Mesenchymal stem cell (in vitro differentiated cells and primary cell): ENCODE measurements at regions not wholly inside any gene's neighbourhood (a gene's known extent, or its start where the extent isn't known, plus 50 kb on each side); places are given as distances from the start of the nearest gene placed in this dataset.

Source experiments
- DNase-seq: peaks from one replicate; pipeline ENCODE4 v3.0.0-alpha.2; 2013
- H2AFZ ChIP-seq: one replicate; pipeline ENCODE4 v1.6.1; 2013; ENCODE audit warnings: low read depth, mild to moderate bottlenecking, control low read depth, inconsistent platforms, low read length, moderate library complexity
- H2AK5ac ChIP-seq: 2 replicates; pipeline ENCODE4 v1.6.1; 2013; ENCODE audit warnings: low read length, moderate library complexity, mild to moderate bottlenecking, inconsistent platforms; ENCODE audit not compliant: severe bottlenecking
- H2BK120ac ChIP-seq: one replicate; pipeline ENCODE4 v1.6.1; 2013; ENCODE audit warnings: low read depth, mild to moderate bottlenecking, inconsistent platforms, low read length, moderate library complexity
- H2BK12ac ChIP-seq, 2 experiments: one replicate each; pipeline ENCODE4 v1.6.1; 2013; ENCODE audit warnings: inconsistent platforms in 2 of 2, low read length in 2 of 2, mild to moderate bottlenecking in 2 of 2, moderate library complexity in 2 of 2, control low read depth in 1 of 2
- H2BK15ac ChIP-seq: one replicate; pipeline ENCODE4 v1.6.1; 2013; ENCODE audit warnings: mild to moderate bottlenecking, low read depth, inconsistent platforms; ENCODE audit not compliant: poor library complexity, severe bottlenecking
- H2BK5ac ChIP-seq: 2 replicates; pipeline ENCODE4 v1.6.1; 2013; ENCODE audit warnings: low read depth, mild to moderate bottlenecking, low read length, control low read depth, inconsistent platforms; ENCODE audit not compliant: poor library complexity, severe bottlenecking
- H3K14ac ChIP-seq, 2 experiments: one replicate each; pipeline ENCODE4 v1.6.1; 2013; ENCODE audit warnings: inconsistent platforms in 2 of 2, low read length in 2 of 2, control low read depth in 1 of 2, mild to moderate bottlenecking in 1 of 2, moderate library complexity in 1 of 2
- H3K18ac ChIP-seq, 2 experiments: one replicate each; pipeline ENCODE4 v1.6.1; 2013; ENCODE audit warnings: inconsistent platforms in 2 of 2, low read length in 2 of 2, control low read depth in 1 of 2, low read depth in 1 of 2, mild to moderate bottlenecking in 1 of 2
- H3K23ac ChIP-seq, 2 experiments: one replicate each; pipeline ENCODE4 v1.6.1; 2013; ENCODE audit warnings: inconsistent platforms in 2 of 2, low read length in 2 of 2, mild to moderate bottlenecking in 2 of 2, moderate library complexity in 2 of 2, control low read depth in 1 of 2
- H3K27ac ChIP-seq: 2 replicates; pipeline ENCODE4 v1.5.1; 2013; ENCODE audit warnings: mild to moderate bottlenecking, moderate library complexity, low read length, control low read depth, inconsistent platforms; ENCODE audit not compliant: poor library complexity, severe bottlenecking
- H3K27me3 ChIP-seq, 2 experiments: 2 replicates each; pipeline versions ENCODE4 v1.6.1 to v1.7.0; 2013; ENCODE audit warnings: low read length in 2 of 2, mild to moderate bottlenecking in 2 of 2, moderate library complexity in 2 of 2, control low read depth in 1 of 2, inconsistent platforms in 1 of 2; ENCODE audit not compliant: control insufficient read depth in 1 of 2, insufficient read depth in 1 of 2
- H3K36me3 ChIP-seq, 2 experiments: 2 replicates each; pipeline versions ENCODE4 v1.6.1 to v1.7.0; 2013; ENCODE audit warnings: low read length in 2 of 2, control low read depth in 1 of 2, inconsistent platforms in 1 of 2, low read depth in 1 of 2, mild to moderate bottlenecking in 1 of 2; ENCODE audit not compliant: insufficient read depth in 2 of 2, control insufficient read depth in 1 of 2
- H3K4ac ChIP-seq, 2 experiments: one replicate each; pipeline ENCODE4 v1.6.1; 2013; ENCODE audit warnings: inconsistent platforms in 2 of 2, low read length in 2 of 2, mild to moderate bottlenecking in 2 of 2, moderate library complexity in 2 of 2, control low read depth in 1 of 2, low read depth in 1 of 2
- H3K4me1 ChIP-seq: 2 replicates; pipeline ENCODE4 v1.6.1; 2013; ENCODE audit warnings: low read depth, low read length, control low read depth; ENCODE audit not compliant: control insufficient read depth, insufficient read depth
- H3K4me2 ChIP-seq: 2 replicates; pipeline ENCODE4 v1.6.1; 2013; ENCODE audit warnings: low read length, mild to moderate bottlenecking, inconsistent platforms; ENCODE audit not compliant: poor library complexity, severe bottlenecking
- H3K4me3 ChIP-seq, 2 experiments: 2 replicates each; pipeline versions ENCODE4 v1.5.1 to v1.7.0; 2013; ENCODE audit warnings: low read length in 2 of 2, mild to moderate bottlenecking in 2 of 2, control low read depth in 1 of 2, low read depth in 1 of 2; ENCODE audit not compliant: insufficient read depth in 1 of 2
- H3K79me1 ChIP-seq: replicated peaks from 2 replicates; pipeline ENCODE4 v1.6.1; 2013; ENCODE audit warnings: mild to moderate bottlenecking, control low read depth, low read length, inconsistent platforms; ENCODE audit not compliant: poor library complexity, severe bottlenecking
- H3K9ac ChIP-seq: 2 replicates; pipeline ENCODE4 v1.7.0; 2013; ENCODE audit warnings: mild to moderate bottlenecking, low read length, moderate library complexity
- H3K9me3 ChIP-seq: 2 replicates; pipeline ENCODE4 v1.7.0; 2013; ENCODE audit warnings: mild to moderate bottlenecking, low read length; ENCODE audit not compliant: control insufficient read depth
- H4K8ac ChIP-seq: one replicate; pipeline ENCODE4 v1.6.1; 2013; ENCODE audit warnings: inconsistent platforms, mild to moderate bottlenecking, low read length, moderate library complexity
- H4K91ac ChIP-seq: one replicate; pipeline ENCODE4 v1.6.1; 2013; ENCODE audit warnings: mild to moderate bottlenecking, low read length, inconsistent platforms
- WGBS: methylation state at CpG from one replicate; pipeline ENCODE4 v1.1.7; 2013; ENCODE audit warnings: mixed read lengths; 5-methylcytosine and 5-hydroxymethylcytosine counted together

GRCh38 chr10:45180946-45181875, 134.2 kb downstream of the OR13A1 start:
- Histone ChIP-seq H3K27me3 (no peaks in the 10 kb centered on the region), H3K36me3 (no peaks in the 10 kb centered on the region), H2BK12ac (no peak overlapping the region), H4K8ac (no peak overlapping the region), H2AFZ (no peak overlapping the region), H3K9me3 (no peaks in the 10 kb centered on the region), H3K27ac (no peak overlapping the region), H3K9ac (peak overlapping the region; percentile 43), H2BK120ac (no peak overlapping the region), H3K23ac (no peak overlapping the region), H3K4ac (no peak overlapping the region), H2AK5ac (no peak overlapping the region), H3K14ac (no peak overlapping the region), H2BK5ac (no peak overlapping the region), H3K4me3 (no peak overlapping the region), H3K4me2 (no peak overlapping the region), H3K79me1 (no peaks in the 10 kb centered on the region), H2BK15ac (no peak overlapping the region), H3K18ac (no peak overlapping the region), H4K91ac (no peak overlapping the region), H3K4me1 (no peaks in the 10 kb centered on the region)
- no peak for DNase-seq
- 82% methylated on average over 18 of the region's 19 CpGs for WGBS

DNA sequence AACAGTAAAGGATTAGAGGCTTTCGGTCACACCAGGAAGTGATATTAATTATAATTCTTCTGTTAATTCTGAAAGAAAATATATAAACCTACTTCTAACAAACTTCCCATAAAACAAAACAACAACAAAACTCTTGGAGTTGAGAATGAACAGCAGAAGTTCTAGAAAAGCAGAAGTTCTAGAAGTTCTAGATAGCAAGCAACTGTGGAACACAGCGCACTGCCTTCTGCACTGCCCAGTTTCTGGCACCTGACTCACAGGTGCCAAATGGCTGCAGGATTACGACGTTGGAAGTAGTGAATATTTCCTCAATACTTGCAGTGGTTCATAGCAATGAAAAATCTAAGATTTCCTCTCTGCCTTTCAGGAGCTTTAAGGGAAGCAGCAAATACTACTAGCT, 132.2 kb downstream of the OR13A1 start:
- no peak for DNase-seq
- no peak overlapping the region for H4K8ac ChIP-seq
- no peak overlapping the region for H2BK12ac ChIP-seq
- no peak overlapping the region for H3K4me2 ChIP-seq
- no peak overlapping the region for H3K14ac ChIP-seq
- H4K91ac ChIP-seq = no peak overlapping the region
- H3K9ac ChIP-seq = no peak overlapping the region
- no peak overlapping the region for H3K4ac ChIP-seq
- H3K27ac ChIP-seq = no peak overlapping the region
- H3K4me1 ChIP-seq = no peaks in the 10 kb centered on the region
- no peak overlapping the region for H2AK5ac ChIP-seq
- H3K23ac ChIP-seq = no peak overlapping the region
- no peak overlapping the region for H2AFZ ChIP-seq
- H2BK5ac ChIP-seq = no peak overlapping the region
- H3K36me3 ChIP-seq = no peaks in the 10 kb centered on the region
- H3K4me3 ChIP-seq = no peak overlapping the region
- no peak overlapping the region for H2BK15ac ChIP-seq
- 88% methylated on average over 3 of the region's 4 CpGs for WGBS
- H3K27me3 ChIP-seq = no peaks in the 10 kb centered on the region
- no peaks in the 10 kb centered on the region for H3K79me1 ChIP-seq
- no peak overlapping the region for H2BK120ac ChIP-seq
- no peak overlapping the region for H3K18ac ChIP-seq
- no peaks in the 10 kb centered on the region for H3K9me3 ChIP-seq

GRCh38 chr10:45197816-45198485, 117.5 kb downstream of the OR13A1 start:
- Histone ChIP-seq H3K18ac (no peak overlapping the region), H2AK5ac (no peak overlapping the region), H3K4ac (no peak overlapping the region), H3K4me3 (no peak overlapping the region), H4K91ac (no peak overlapping the region), H3K23ac (no peak overlapping the region), H3K9ac (no peak overlapping the region), H2BK5ac (no peak overlapping the region), H3K4me2 (no peak overlapping the region), H3K79me1 (no peaks in the 10 kb centered on the region), H3K9me3 (no peaks in the 10 kb centered on the region), H3K36me3 (no peaks in the 10 kb centered on the region), H2AFZ (no peak overlapping the region), H2BK120ac (no peak overlapping the region), H3K4me1 (no peaks in the 10 kb centered on the region), H3K27me3 (peaks cover 0 to 17% of the 10 kb centered on the region in 2 experiments), H4K8ac (no peak overlapping the region), H3K27ac (no peak overlapping the region), H2BK12ac (no peak overlapping the region), H2BK15ac (no peak overlapping the region), H3K14ac (no peak overlapping the region)
- DNase-seq = no peak
- 88% methylated on average over 28 of the region's 28 CpGs for WGBS

DNA sequence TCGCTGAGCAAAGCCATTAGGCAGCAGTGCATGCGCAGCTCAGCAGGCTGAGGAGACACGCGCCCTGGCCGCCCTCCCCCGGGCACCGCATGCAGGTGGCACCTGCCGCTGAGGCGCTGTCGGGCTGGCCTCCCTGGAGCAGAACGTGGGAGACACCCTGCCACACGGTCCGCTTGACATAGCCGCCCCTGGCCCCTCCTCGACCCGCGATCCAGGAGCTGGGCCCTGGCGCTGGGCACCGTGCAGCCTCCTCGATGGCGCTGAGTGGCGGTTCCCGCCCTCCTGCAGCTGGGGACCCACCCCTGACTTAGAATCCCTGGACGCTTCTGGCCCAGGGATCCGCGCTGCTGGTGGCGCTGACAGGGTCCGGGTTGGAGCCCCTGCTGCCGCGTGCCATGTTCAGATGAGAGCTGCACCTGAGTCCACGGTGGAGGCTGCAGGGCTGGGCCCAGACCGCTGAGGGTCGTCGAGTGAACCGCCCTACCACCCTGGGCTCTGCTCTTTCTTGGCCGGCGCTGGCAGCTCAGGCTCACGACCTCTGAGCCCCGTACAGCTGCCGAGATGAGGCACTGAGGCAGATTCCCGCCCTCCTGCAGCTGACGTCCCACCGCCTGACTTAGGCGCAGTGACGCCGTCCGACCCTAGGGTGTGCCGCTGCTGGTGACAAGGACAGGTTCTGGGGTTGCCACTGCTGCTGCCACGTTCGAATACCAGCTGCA, 116.8 kb downstream of the OR13A1 start:
- Histone ChIP-seq H3K4me2 (no peak overlapping the region), H4K8ac (no peak overlapping the region), H4K91ac (no peak overlapping the region), H3K4me3 (peak overlapping the region in 1 of 2 experiments; percentile 3), H3K36me3 (no peaks in the 10 kb centered on the region), H3K4ac (no peak overlapping the region), H2AK5ac (no peak overlapping the region), H3K9ac (no peak overlapping the region), H2AFZ (no peak overlapping the region), H2BK12ac (no peak overlapping the region), H2BK120ac (no peak overlapping the region), H3K14ac (no peak overlapping the region), H3K9me3 (no peaks in the 10 kb centered on the region), H3K79me1 (no peaks in the 10 kb centered on the region), H3K4me1 (no peaks in the 10 kb centered on the region), H2BK15ac (no peak overlapping the region), H2BK5ac (no peak overlapping the region), H3K27ac (no peak overlapping the region), H3K27me3 (peaks cover 0 to 17% of the 10 kb centered on the region in 2 experiments), H3K23ac (no peak overlapping the region), H3K18ac (no peak overlapping the region)
- 93% methylated on average over 50 of the region's 50 CpGs for WGBS
- DNase-seq = no peak
